8988T (cell line): ENCODE measurements at regions not wholly inside any gene's neighbourhood (a gene's known extent, or its start where the extent isn't known, plus 50 kb on each side); places are given as distances from the start of the nearest gene placed in this dataset.

ENCODE experiments used
- DNase-seq: peaks from one replicate; pipeline ENCODE4 v3.0.0; 2011

DNA sequence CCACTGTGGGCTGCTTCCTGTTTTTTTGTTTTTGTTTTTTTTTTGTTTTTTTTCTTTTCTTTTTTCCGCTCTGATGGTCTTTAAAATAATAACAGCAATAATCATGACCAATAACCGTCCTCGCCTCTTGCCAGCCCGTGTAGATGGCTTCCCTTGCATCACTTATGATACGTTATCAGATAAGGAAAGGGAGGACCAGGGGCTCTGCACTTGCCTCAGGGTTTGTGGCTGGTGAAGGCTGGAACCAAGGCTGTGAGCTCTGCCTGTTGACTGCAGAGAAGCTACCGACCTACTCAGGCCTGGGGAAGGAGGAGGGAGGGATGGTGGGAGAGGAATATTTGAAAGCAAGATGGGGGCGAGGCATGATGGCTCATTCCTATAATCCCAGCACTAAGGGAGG lies 114.0 kb upstream of the SDK2 start:
- DNase-seq = no peak

DNA sequence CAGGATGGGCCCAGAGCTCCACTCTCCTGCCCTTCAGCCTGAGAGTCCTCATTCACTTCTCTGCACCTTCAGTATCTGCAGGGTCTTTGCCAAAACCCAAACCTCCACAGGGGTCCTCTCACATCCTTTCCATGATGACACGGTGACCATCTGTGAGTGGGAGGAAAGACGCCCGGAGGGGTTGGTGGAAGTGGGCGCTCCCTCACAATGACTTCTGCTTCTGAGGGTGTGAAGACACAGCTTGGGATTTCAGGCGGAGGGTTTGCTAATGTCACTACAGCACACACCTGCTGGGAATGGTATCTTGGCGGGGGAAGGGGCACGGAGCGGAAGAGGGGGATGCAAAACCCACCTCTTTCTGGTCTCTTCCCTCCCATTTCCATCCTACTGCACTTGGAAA lies 115.1 kb upstream of the SDK2 start:
- DNase-seq = no peak

GRCh38 chr17:73759734-73760438 lies 115.6 kb upstream of the SDK2 start:
- no peak for DNase-seq

DNA sequence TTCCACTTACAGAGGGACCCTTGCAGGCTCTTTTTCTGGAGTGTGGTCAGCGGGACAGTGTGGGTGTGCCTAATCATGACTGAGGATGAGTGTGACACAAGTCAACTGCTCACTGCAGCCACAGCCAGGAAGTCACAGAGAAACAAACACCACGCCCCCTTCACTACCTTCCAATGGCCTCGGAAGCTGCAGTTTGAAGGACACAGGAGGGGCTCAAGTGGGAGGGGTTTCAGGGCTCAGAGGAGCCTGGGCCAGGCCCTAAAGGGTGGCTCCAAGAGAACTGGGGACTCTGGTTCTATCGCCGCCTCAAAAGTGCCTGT lies 116.2 kb upstream of the SDK2 start:
- DNase-seq = no peak

GRCh38 chr17:73765824-73766563 lies 121.7 kb upstream of the SDK2 start:
- DNase-seq = no peak

DNA sequence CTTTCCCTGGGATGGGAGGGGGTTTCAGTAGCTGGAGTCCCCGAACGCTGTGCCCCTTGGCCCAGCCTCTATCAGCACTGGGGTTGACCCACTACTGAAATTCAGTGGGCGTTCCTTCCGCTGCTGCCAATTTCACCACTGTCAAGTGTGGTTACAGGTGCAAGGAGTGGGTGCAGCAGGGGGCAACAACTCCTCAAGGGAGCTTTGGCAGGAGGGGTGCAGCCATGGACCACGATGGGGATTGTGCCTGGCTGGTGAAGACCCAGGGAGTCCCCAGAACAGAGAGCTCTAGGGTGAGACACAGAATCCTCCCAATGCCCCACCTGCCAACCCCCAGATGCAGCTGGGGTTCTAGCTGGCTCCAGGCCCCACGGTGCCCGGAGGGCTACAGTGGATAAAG lies 123.5 kb upstream of the SDK2 start:
- no peak for DNase-seq

GRCh38 chr17:73768691-73769090 lies 124.4 kb upstream of the SDK2 start:
- no peak for DNase-seq

DNA sequence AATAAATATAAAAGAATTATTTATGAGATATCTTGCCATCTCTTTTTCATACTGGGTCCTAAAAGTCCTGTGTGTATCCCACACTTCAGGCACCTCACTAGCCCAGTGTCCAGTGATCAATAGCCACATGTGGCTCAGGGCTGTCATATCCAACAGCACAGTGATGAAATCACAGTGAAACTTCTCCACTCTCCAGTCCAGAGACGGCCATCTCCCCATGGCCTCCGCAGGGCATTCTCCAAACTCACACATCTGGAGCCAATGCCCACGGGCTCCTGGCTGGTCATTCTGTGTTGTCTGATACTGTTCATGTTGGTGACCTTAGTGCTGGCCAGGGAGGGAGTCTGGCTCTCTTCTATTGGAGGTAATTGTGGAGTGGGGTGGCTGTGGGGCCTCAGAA lies 125.2 kb upstream of the SDK2 start:
- DNase-seq = no peak

DNA sequence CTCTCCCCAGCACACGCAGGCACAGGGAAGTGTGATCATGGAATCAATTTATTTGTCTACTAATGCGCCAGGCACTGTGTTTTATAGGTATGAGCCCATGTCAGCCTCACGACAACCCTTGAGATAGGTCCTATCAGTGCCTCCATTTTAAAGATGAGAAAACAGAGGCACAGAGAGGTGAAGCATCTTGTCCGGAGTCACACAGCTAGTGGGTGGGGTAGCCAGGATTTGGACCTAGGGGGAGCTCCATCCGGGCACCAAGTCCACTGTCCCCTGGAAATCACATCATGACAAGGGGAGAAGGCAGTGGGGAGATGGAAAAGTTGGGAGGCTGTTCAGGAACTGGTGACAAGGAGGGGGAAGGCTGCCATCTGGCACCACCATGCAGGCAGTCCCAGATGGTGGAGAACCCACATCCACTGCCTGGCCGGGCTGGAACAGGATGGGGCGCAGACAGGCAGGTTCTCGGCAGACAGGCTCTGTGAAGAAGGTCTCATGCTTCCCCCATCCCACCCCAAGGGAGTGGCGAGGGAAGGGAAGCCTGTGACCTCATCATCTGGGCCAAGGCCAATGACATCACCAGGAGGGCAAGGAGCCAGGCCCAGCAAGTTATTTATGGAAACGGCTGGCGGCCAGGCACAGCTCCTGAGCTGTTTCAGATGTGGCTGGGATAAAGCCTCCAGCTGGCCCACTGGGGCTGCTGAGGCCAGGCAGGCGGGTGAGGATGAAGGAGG lies 126.0 kb upstream of the SDK2 start:
- no peak for DNase-seq

DNA sequence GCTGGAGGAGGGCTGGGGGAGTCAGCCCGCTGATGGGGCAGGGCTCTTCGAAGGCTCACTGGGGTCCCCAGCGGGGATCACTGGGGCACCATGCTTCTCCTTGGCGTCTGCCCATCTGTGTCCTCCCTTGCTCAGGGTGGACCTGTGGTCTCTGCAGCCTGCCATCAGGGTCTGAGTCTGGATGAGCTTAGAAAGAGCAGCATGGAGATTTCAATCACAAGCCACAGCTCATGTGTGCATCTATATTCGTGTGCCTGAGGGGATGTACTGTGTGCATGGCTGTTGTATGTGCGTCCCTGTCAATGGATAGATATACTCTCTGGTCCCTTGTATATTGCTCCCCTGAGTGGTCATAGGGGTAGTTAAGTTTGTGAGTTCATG lies 126.6 kb upstream of the SDK2 start:
- no peak for DNase-seq

- DNase-seq = no peak
Measured at GRCh38 chr17:73772107-73772705, 128.0 kb upstream of the SDK2 start.

- DNase-seq = no peak
Measured at GRCh38 chr17:73773702-73774101, 129.5 kb upstream of the SDK2 start.

DNA sequence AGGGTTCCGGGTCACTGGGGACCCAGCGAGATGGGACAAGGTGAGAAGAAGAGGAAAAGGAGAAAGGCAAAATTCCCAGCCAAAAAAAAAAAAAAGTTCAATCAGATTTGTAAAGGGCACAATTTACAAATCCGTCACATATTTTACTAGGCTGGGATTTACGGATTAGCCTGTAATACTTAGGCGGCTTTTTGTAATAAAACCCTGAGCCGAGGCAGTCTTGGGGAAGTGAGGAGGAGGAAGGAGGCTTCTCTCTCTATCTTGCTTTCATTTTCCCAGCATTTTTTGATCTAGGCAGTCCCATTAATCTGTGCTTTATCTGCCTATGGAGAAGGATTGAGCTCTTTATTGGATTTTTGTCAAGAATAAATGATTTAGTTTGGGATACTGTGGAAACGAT lies 130.6 kb upstream of the SDK2 start:
- no peak for DNase-seq

DNA sequence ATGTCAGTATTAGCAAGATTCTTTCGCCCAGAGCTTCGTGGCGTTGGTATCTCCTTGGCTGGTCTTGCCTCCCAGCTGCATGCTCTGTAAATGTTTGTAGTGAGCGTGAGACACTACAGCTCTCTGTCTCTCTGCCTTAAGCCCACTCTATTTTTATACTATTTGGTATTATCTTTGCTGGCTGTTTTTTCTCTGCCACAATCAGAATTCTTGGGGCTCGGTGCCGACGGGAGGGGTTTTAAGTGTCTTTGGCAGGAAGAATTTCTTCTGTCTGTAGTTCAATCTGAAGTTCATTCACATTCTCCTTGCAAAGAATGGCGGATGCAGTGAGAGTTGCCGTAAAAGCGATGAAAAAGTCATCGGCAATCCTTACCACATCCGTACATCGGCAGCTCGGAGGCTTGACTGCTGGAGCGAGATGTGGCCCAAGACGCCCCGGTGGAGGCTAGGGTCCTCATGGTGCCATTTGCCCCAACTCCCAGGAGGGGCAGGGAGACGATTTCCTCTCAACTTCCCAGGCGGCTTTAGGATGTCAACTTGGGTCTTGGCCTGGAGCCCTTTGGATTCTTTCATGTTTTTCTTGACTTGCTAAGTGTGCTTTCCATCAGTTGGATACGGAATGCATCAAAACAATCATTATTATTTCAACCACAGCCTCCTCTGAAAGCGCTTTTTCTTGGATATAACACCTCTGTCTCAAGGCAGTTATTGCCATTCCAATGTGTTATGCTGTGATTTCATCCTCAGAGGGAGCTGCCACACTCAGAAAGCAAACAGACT lies 132.3 kb upstream of the SDK2 start:
- no peak for DNase-seq

DNA sequence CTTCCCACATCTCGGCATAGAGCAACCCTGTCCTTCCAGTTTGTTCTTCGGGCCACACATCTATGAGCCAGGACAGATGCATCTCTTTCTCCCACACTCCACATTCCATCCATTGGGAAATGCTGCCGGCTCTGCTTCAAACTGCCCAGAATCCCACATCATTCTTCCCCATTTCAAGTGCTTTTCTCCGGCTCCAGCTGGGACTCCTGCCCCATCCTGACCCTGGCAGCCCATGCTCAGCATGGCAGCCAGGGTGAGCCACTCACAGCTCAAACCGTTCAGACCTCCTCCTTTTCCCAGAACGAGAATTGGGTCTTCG lies 132.8 kb upstream of the SDK2 start:
- DNase-seq = no peak

- DNase-seq = no peak
Measured at GRCh38 chr17:73782231-73782630, 138.0 kb upstream of the SDK2 start.

GRCh38 chr17:73782641-73783381 lies 138.6 kb upstream of the SDK2 start:
- no peak for DNase-seq

DNA sequence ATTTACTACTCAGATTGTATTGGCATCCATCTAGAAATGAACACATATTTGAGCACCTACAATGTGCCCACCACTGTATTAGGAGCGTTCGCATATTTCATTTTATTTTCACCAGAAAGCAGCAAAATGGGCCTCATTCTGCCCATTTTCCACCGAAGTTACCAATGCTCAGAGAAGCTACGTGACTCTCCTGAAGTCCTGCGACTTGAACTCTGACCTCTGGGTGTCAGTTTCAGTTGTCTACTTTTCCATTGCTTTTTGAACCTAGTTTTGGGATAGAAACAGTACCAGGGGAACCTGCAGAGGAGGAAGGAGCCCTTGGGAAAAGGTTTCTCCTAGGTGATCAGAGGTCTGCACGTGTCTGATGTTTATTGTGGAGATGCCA lies 139.1 kb upstream of the SDK2 start:
- DNase-seq = no peak

- no peak for DNase-seq
Measured at GRCh38 chr17:73783945-73784603, 139.8 kb upstream of the SDK2 start.

- no peak for DNase-seq
Measured at GRCh38 chr17:73785496-73785895, 141.3 kb upstream of the SDK2 start.

GRCh38 chr17:73785958-73786743 lies 141.9 kb upstream of the SDK2 start:
- no peak for DNase-seq
